Mammary epithelial cell (primary cell): ENCODE measurements at regions not wholly inside any gene's neighbourhood (a gene's known extent, or its start where the extent isn't known, plus 50 kb on each side); places are given as distances from the start of the nearest gene placed in this dataset.

Experiments
- EZH2 ChIP-seq: IDR thresholded peaks from 2 replicates; pipeline ENCODE4 v1.6.1; 2012; ENCODE audit warnings: low read length, inconsistent platforms, borderline replicate concordance
- TF ChIP-seq, protein P1 (sequence below), 2 donors: IDR thresholded peaks in 1 of 2; conservative IDR thresholded peaks in 1 of 2; 2 replicates each; pipeline ENCODE4 v1.5.1; 2011 to 2012; ENCODE audit warnings: inconsistent platforms in 2 of 2, low read length in 2 of 2, mild to moderate bottlenecking in 2 of 2, control low read depth in 1 of 2, low read depth in 1 of 2; ENCODE audit not compliant: insufficient read depth in 1 of 2; ENCODE audit errors: extremely low read depth in 1 of 2

DNA sequence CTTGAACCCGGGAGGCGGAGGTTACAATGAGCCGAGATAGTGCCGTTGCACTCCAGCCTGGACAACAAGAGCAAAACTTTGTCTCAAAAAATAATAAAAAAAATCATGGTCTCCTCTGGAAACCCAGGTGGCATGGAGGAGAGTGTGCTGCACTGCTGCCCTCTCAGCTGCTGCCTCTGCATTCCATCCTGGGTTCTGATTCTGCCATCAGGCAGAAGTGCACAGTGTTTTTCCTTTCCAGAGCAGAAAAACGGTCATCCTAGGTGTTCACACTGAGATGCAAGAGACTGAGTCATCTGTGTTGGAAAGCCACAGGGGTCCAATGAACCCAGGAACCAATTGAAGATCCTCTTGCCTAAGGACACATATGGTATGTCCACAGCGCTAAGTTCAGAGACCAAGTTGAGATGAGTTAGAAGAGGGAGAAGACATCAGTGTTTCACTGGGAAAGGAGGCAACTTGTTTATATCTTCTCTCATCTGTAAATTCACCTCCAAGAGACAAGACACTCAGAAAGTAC lies 88.8 kb upstream of the DMRT1 start:
- TF ChIP-seq EZH2 = no peak
- TF ChIP-seq, protein P1, sequence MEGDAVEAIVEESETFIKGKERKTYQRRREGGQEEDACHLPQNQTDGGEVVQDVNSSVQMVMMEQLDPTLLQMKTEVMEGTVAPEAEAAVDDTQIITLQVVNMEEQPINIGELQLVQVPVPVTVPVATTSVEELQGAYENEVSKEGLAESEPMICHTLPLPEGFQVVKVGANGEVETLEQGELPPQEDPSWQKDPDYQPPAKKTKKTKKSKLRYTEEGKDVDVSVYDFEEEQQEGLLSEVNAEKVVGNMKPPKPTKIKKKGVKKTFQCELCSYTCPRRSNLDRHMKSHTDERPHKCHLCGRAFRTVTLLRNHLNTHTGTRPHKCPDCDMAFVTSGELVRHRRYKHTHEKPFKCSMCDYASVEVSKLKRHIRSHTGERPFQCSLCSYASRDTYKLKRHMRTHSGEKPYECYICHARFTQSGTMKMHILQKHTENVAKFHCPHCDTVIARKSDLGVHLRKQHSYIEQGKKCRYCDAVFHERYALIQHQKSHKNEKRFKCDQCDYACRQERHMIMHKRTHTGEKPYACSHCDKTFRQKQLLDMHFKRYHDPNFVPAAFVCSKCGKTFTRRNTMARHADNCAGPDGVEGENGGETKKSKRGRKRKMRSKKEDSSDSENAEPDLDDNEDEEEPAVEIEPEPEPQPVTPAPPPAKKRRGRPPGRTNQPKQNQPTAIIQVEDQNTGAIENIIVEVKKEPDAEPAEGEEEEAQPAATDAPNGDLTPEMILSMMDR (conservative IDR thresholded peaks at IDR 0.05 in 1 of 2, IDR thresholded peaks at IDR 0.05 in 1 of 2; ENCODE audit: extremely low read depth in 1 of 2, insufficient read depth in 1 of 2, low read depth in 1 of 2, low read length in 2 of 2) = no peak
